Glutamatergic neuron (in vitro differentiated cells): ENCODE measurements at regions not wholly inside any gene's neighbourhood (a gene's known extent, or its start where the extent isn't known, plus 50 kb on each side); places are given as distances from the start of the nearest gene placed in this dataset.

ENCODE experiments used
- DNase-seq: peaks from one replicate; pipeline ENCODE4 v3.0.0; 2022
- H3K27ac Mint-ChIP-seq: one replicate; pipeline ENCODE4 v1.8.0; 2020; ENCODE audit warnings: mild to moderate bottlenecking, mixed read lengths, inconsistent platforms; ENCODE audit not compliant: unreplicated experiment
- H3K27me3 Mint-ChIP-seq: one replicate; pipeline ENCODE4 v1.8.0; 2020; ENCODE audit warnings: mild to moderate bottlenecking, moderate library complexity, mixed read lengths, inconsistent platforms; ENCODE audit not compliant: unreplicated experiment
- H3K36me3 Mint-ChIP-seq: one replicate; pipeline ENCODE4 v1.8.0; 2020; ENCODE audit warnings: mild to moderate bottlenecking, mixed read lengths, inconsistent platforms; ENCODE audit not compliant: unreplicated experiment
- H3K4me1 Mint-ChIP-seq: one replicate; pipeline ENCODE4 v1.8.0; 2020; ENCODE audit warnings: mild to moderate bottlenecking, low read depth, mixed read lengths, inconsistent platforms; ENCODE audit not compliant: unreplicated experiment
- H3K4me3 Mint-ChIP-seq: one replicate; pipeline ENCODE4 v1.8.0; 2020; ENCODE audit warnings: mild to moderate bottlenecking, mixed read lengths, inconsistent platforms; ENCODE audit not compliant: unreplicated experiment
- H3K9me3 Mint-ChIP-seq: one replicate; pipeline ENCODE4 v1.8.0; 2020; ENCODE audit warnings: mild to moderate bottlenecking, moderate library complexity, mixed read lengths, inconsistent platforms; ENCODE audit not compliant: unreplicated experiment
- CTCF ChIP-seq: fragments of 200-600 bp; sonication (generic); IDR thresholded peaks from one replicate; pipeline ENCODE4 v1.5.0; 2021; ENCODE audit not compliant: partially characterized antibody, unreplicated experiment

- TF ChIP-seq CTCF, result no peak
- DNase-seq, result no peak
- H3K36me3 Mint-ChIP-seq, result peaks cover 7% of the 10 kb centered on the region
- peaks cover 12% of the 10 kb centered on the region for H3K27me3 Mint-ChIP-seq
- H3K9me3 Mint-ChIP-seq, result peaks cover 3% of the 10 kb centered on the region
- H3K4me3 Mint-ChIP-seq, result no peak overlapping the region
- H3K4me1 Mint-ChIP-seq, result peaks cover 12% of the 10 kb centered on the region
- no peak overlapping the region for H3K27ac Mint-ChIP-seq
Observed at GRCh38 chr4:3715855-3716630, 50.1 kb upstream of the ADRA2C start.

DNA sequence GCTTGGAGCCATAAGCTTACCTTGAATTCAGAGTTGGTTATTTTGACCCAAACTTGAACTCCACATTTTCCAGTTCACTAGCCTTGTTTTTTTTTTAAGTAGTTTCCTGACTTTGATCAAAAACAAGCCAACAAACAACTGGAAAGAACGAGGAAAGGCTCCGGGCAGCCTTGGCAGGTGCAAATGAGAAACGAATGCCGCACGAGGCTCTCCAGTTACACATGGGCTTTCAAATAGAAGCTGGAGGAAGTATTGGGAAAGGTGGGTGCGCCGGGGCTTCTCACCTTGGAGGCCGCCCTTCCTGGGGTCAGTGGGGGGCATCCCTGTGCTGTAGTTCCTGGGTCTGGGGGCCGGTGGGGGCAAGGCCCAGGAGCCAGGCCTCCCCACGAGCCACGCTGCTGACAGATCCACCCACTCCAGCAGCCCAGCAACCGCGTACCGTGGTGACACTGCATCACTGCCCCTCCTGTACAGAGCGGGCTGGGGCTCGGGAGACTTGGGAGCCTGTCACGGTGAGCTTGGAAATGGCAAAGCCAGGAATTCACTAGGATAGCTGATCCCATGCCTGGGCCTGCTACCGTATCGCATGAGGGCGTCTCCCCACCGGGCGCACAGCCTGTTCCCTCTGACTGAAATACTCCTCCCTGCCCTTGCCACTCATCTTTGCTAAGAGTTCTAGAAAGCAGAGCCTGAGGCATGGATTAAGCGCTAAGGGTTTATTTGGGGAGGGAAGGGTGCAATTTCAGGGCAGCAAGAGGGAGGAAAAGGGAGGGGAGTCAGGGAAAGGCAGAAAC lies 50.9 kb upstream of the ADRA2C start:
- Mint-ChIP-seq H3K27me3 (peaks cover 12% of the 10 kb centered on the region), H3K4me3 (no peak overlapping the region), H3K36me3 (peaks cover 7% of the 10 kb centered on the region), H3K9me3 (peaks cover 3% of the 10 kb centered on the region), H3K27ac (no peak overlapping the region), H3K4me1 (peaks cover 4% of the 10 kb centered on the region)
- no peak for TF ChIP-seq CTCF
- peak; percentile 23 for DNase-seq

GRCh38 chr4:3714642-3715001 lies 51.6 kb upstream of the ADRA2C start:
- no peak for TF ChIP-seq CTCF
- H3K27me3 Mint-ChIP-seq, result peaks cover 12% of the 10 kb centered on the region
- no peak overlapping the region for H3K27ac Mint-ChIP-seq
- H3K9me3 Mint-ChIP-seq, result peaks cover 2% of the 10 kb centered on the region
- H3K4me1 Mint-ChIP-seq, result no peaks in the 10 kb centered on the region
- peaks cover 7% of the 10 kb centered on the region for H3K36me3 Mint-ChIP-seq
- no peak for DNase-seq
- H3K4me3 Mint-ChIP-seq, result no peak overlapping the region

GRCh38 chr4:3713817-3714641 lies 52.2 kb upstream of the ADRA2C start:
- no peak for TF ChIP-seq CTCF
- Mint-ChIP-seq H3K9me3 (peaks cover 2% of the 10 kb centered on the region), H3K4me1 (peaks cover 4% of the 10 kb centered on the region), H3K36me3 (peaks cover 4% of the 10 kb centered on the region), H3K27me3 (peaks cover 15% of the 10 kb centered on the region), H3K4me3 (no peak overlapping the region), H3K27ac (no peak overlapping the region)
- no peak for DNase-seq
